ENCODE measurements at regions not wholly inside any gene's neighbourhood (a gene's known extent, or its start where the extent isn't known, plus 50 kb on each side); places are given as distances from the start of the nearest gene placed in this dataset.
"Not testable (repeated sequence)": the region's sequence is repeated elsewhere in the genome, so short reads cannot be mapped to it uniquely, and the experiment has no call there.

GRCh38 chr22:44639891-44640617, 62.0 kb upstream of the PRR5 start:
- Mint-ChIP-seq H3K9me3 (ENCODE audit: insufficient read depth) (no peaks in the 10 kb centered on the region), H3K27ac (no peak overlapping the region), H3K36me3 (ENCODE audit: low read depth) (no peaks in the 10 kb centered on the region), H3K27me3 (ENCODE audit: low read depth) (peaks cover 24% of the 10 kb centered on the region), H3K4me3 (no peak overlapping the region), H3K4me1 (ENCODE audit: low read depth) (no peaks in the 10 kb centered on the region)
- DNase-seq (no peak), ATAC-seq (no peak)
- ChIA-PET CTCF (no interaction called here), POLR2A (no interaction called here)

GRCh38 chr22:44638971-44639760, 62.8 kb upstream of the PRR5 start:
- no peak for DNase-seq
- H3K27me3 Mint-ChIP-seq (ENCODE audit: low read depth), result peaks cover 21% of the 10 kb centered on the region
- no peaks in the 10 kb centered on the region for H3K4me1 Mint-ChIP-seq (ENCODE audit: low read depth)
- ATAC-seq, result no peak
- no peaks in the 10 kb centered on the region for H3K9me3 Mint-ChIP-seq (ENCODE audit: insufficient read depth)
- H3K36me3 Mint-ChIP-seq (ENCODE audit: low read depth), result no peaks in the 10 kb centered on the region
- H3K27ac Mint-ChIP-seq, result no peak overlapping the region
- ChIA-PET CTCF (no interaction called here), POLR2A (no interaction called here)
- no peak overlapping the region for H3K4me3 Mint-ChIP-seq

GRCh38 chr22:44636502-44637206, 65.3 kb upstream of the PRR5 start:
- H3K9me3 Mint-ChIP-seq (ENCODE audit: insufficient read depth); ATAC-seq; H3K4me1 Mint-ChIP-seq (ENCODE audit: low read depth); DNase-seq; H3K27ac Mint-ChIP-seq; POLR2A ChIA-PET; H3K36me3 Mint-ChIP-seq (ENCODE audit: low read depth); H3K4me3 Mint-ChIP-seq: not testable (repeated sequence)
- CTCF ChIA-PET, result interaction anchor here (2.1 kb wide), 1 partner anchor 48 kb away, joined by 7 read pairs; no protein-coding TSS in a partner anchor
- peaks cover 13% of the 10 kb centered on the region for H3K27me3 Mint-ChIP-seq (ENCODE audit: low read depth)

- H3K4me1 Mint-ChIP-seq (ENCODE audit: low read depth); H3K4me3 Mint-ChIP-seq; H3K27ac Mint-ChIP-seq; H3K9me3 Mint-ChIP-seq (ENCODE audit: insufficient read depth); H3K36me3 Mint-ChIP-seq (ENCODE audit: low read depth); POLR2A ChIA-PET; DNase-seq; ATAC-seq: not testable (repeated sequence)
- CTCF ChIA-PET, result interaction anchor here (1.2 to 2.1 kb wide), 2 partner anchors 9 to 49 kb away, joined by 3 to 7 read pairs; no protein-coding TSS in a partner anchor
- peaks cover 13% of the 10 kb centered on the region for H3K27me3 Mint-ChIP-seq (ENCODE audit: low read depth)
These were observed 66.4 kb upstream of the PRR5 start for GRCh38 chr22:44635567-44635966.

GRCh38 chr22:44634426-44635321, 67.3 kb upstream of the PRR5 start:
- CTCF ChIA-PET, result interaction anchor here (0.6 to 2.1 kb wide), 3 partner anchors 8 to 580 kb away, joined by 3 to 7 read pairs (median 3); no protein-coding TSS in a partner anchor
- DNase-seq, result no peak
- no peak overlapping the region for H3K27ac Mint-ChIP-seq
- H3K9me3 Mint-ChIP-seq (ENCODE audit: insufficient read depth), result peaks cover 13% of the 10 kb centered on the region
- peaks cover 2% of the 10 kb centered on the region for H3K36me3 Mint-ChIP-seq (ENCODE audit: low read depth)
- H3K4me1 Mint-ChIP-seq (ENCODE audit: low read depth), result peaks cover 2% of the 10 kb centered on the region
- no peak overlapping the region for H3K4me3 Mint-ChIP-seq
- no peak for ATAC-seq
- POLR2A ChIA-PET, result no interaction called here
- peaks cover 13% of the 10 kb centered on the region for H3K27me3 Mint-ChIP-seq (ENCODE audit: low read depth)

GRCh38 chr22:44633647-44634046, 68.4 kb upstream of the PRR5 start:
- H3K27me3 Mint-ChIP-seq (ENCODE audit: low read depth), result peaks cover 13% of the 10 kb centered on the region
- H3K36me3 Mint-ChIP-seq (ENCODE audit: low read depth), result peaks cover 2% of the 10 kb centered on the region
- H3K9me3 Mint-ChIP-seq (ENCODE audit: insufficient read depth), result peaks cover 13% of the 10 kb centered on the region
- peaks cover 2% of the 10 kb centered on the region for H3K4me1 Mint-ChIP-seq (ENCODE audit: low read depth)
- CTCF ChIA-PET, result no interaction called here
- POLR2A ChIA-PET, result no interaction called here
- DNase-seq (no peak), ATAC-seq (no peak)
- no peak overlapping the region for H3K4me3 Mint-ChIP-seq
- H3K27ac Mint-ChIP-seq, result no peak overlapping the region

- Mint-ChIP-seq H3K36me3 (ENCODE audit: low read depth) (peaks cover 2% of the 10 kb centered on the region), H3K27me3 (ENCODE audit: low read depth) (peaks cover 13% of the 10 kb centered on the region), H3K4me3 (no peak overlapping the region), H3K27ac (no peak overlapping the region), H3K4me1 (ENCODE audit: low read depth) (peaks cover 2% of the 10 kb centered on the region), H3K9me3 (ENCODE audit: insufficient read depth) (peaks cover 13% of the 10 kb centered on the region)
- CTCF ChIA-PET, result interaction anchor here (3.0 kb wide), 1 partner anchor 52 kb away, joined by 12 read pairs; no protein-coding TSS in a partner anchor
- POLR2A ChIA-PET, result no interaction called here
- peak; percentile 68 for ATAC-seq
- DNase-seq, result peak; percentile 63
These were observed 69.2 kb upstream of the PRR5 start for GRCh38 chr22:44632541-44633396.

- Mint-ChIP-seq H3K4me3 (no peak overlapping the region), H3K4me1 (ENCODE audit: low read depth) (peaks cover 9% of the 10 kb centered on the region), H3K27me3 (ENCODE audit: low read depth) (peaks cover 4% of the 10 kb centered on the region), H3K36me3 (ENCODE audit: low read depth) (peaks cover 2% of the 10 kb centered on the region), H3K27ac (no peak overlapping the region), H3K9me3 (ENCODE audit: insufficient read depth) (peaks cover 13% of the 10 kb centered on the region)
- CTCF ChIA-PET, result interaction anchor here (1.7 to 3.0 kb wide), 2 partner anchors 53 to 637 kb away, joined by 6 to 12 read pairs; no protein-coding TSS in a partner anchor
- DNase-seq, result no peak
- POLR2A ChIA-PET, result no interaction called here
- ATAC-seq, result no peak
These were observed 71.2 kb upstream of the PRR5 start for GRCh38 chr22:44630826-44631225.

GRCh38 chr22:44628835-44629234, 73.2 kb upstream of the PRR5 start:
- H3K9me3 Mint-ChIP-seq (ENCODE audit: insufficient read depth), result peaks cover 13% of the 10 kb centered on the region
- no peak overlapping the region for H3K4me3 Mint-ChIP-seq
- ATAC-seq (no peak), DNase-seq (no peak)
- no peak overlapping the region for H3K27ac Mint-ChIP-seq
- peaks cover 4% of the 10 kb centered on the region for H3K27me3 Mint-ChIP-seq (ENCODE audit: low read depth)
- H3K4me1 Mint-ChIP-seq (ENCODE audit: low read depth), result peaks cover 9% of the 10 kb centered on the region
- ChIA-PET POLR2A (no interaction called here), CTCF (no interaction called here)
- H3K36me3 Mint-ChIP-seq (ENCODE audit: low read depth), result peaks cover 2% of the 10 kb centered on the region

- peak overlapping the region; percentile 37 for H3K27ac Mint-ChIP-seq
- CTCF ChIA-PET, result interaction anchor here (1.9 to 4.7 kb wide), 3 partner anchors 41 to 634 kb away, joined by 10 to 45 read pairs (median 14); no protein-coding TSS in a partner anchor
These were observed 73.7 kb upstream of the PRR5 start for GRCh38 chr22:44628273-44628672.

More at GRCh38 chr22:44628273-44628672, 73.7 kb upstream of the PRR5 start:
- peaks cover 9% of the 10 kb centered on the region for H3K4me1 Mint-ChIP-seq (ENCODE audit: low read depth)
- no peak for ATAC-seq
- peaks cover 2% of the 10 kb centered on the region for H3K36me3 Mint-ChIP-seq (ENCODE audit: low read depth)
- DNase-seq, result no peak
- H3K9me3 Mint-ChIP-seq (ENCODE audit: insufficient read depth), result peaks cover 13% of the 10 kb centered on the region
- POLR2A ChIA-PET, result no interaction called here
- no peak overlapping the region for H3K4me3 Mint-ChIP-seq
- H3K27me3 Mint-ChIP-seq (ENCODE audit: low read depth), result peaks cover 4% of the 10 kb centered on the region

Data from activated CD8-positive, alpha-beta T cell treated with anti-CD3 and anti-CD28 coated beads, Interleukin-2, amount 10 ng/mL, durations not matched to agents 7 days and 5 days (primary cell).